Myocyte (in vitro differentiated cells): ENCODE measurements at regions not wholly inside any gene's neighbourhood (a gene's known extent, or its start where the extent isn't known, plus 50 kb on each side); places are given as distances from the start of the nearest gene placed in this dataset.
"Not testable (repeated sequence)": the region's sequence is repeated elsewhere in the genome, so short reads cannot be mapped to it uniquely, and the experiment has no call there.

Experiments used
- DNase-seq: peaks from one replicate; pipeline ENCODE4 v3.0.0-alpha.2; 2012; ENCODE audit warnings: low read depth

- DNase-seq: no peak
Observed at GRCh38 chr11:26839911-26840698, 118.2 kb upstream of the SLC5A12 start.

GRCh38 chr11:26841818-26842473, 120.1 kb upstream of the SLC5A12 start:
- peak; percentile 44 for DNase-seq

- DNase-seq: no peak
Observed at GRCh38 chr11:26842478-26843282, 120.8 kb upstream of the SLC5A12 start.

- no peak for DNase-seq
Observed at GRCh38 chr11:26843539-26843938, 121.7 kb upstream of the SLC5A12 start.

GRCh38 chr11:26844963-26845362, 123.1 kb upstream of the SLC5A12 start:
- DNase-seq: peak; percentile 12

GRCh38 chr11:26846227-26846626, 124.4 kb upstream of the SLC5A12 start:
- DNase-seq: no peak

DNA sequence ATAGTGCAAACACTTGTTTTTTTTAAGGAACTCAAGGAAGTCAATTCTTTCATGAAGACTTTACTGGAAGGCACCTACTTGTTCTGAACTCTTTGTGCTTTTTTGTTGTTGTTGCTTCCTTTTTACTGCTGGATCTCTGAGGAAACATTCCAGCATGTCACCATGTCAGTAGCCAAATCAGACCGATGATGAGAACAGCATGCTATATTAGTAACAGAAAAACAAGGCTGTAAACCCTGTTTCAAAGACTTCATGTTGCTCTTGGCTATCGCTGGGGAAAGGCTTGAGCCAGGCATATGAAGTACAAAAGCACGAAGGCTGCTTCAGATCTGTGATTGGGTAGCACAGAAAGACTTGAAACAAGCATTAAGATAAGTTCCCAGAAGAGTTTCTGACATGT, 125.6 kb upstream of the SLC5A12 start:
- no peak for DNase-seq

GRCh38 chr11:26847977-26848376, 126.1 kb upstream of the SLC5A12 start:
- no peak for DNase-seq

DNA sequence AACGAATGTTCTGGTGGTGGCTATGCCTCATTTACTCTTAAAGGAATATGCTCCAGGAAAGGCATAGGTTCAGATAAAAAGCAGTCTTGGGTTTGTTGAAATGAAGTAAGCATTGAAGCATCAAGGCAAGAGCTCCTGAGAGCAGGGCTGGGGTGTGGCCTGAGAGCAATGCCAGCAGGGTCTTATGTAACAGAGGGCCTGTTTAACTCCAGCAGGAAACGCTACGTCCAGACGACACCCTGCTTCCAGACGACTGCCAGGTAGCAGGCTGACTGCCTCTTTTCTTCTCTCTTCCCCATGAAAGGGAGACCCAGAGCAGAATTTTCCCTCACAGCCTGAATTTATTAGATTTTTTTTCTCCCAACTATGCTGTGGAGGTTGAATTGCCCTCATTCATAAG, 127.2 kb upstream of the SLC5A12 start:
- no peak for DNase-seq

- no peak for DNase-seq
Observed at GRCh38 chr11:26851291-26851690, 129.4 kb upstream of the SLC5A12 start.

DNA sequence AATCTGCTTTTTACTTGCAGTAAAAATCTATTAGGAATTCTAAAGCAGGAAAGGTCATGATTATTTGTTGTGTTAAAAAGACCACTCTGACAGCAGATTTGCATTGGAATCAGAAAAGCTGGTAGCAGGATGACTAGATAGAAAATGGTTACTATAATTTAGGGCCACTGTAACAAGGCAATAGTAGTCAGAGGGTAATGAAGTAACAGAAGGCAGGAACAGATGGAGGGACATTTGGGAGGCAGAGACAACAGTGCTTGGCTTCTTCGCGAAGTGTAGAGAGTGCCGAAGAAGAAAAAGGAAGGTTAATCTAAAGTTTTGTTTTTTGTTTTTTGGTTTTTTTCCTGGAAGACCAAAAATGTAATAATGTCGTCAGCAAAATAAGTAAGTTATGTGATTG, 129.8 kb upstream of the SLC5A12 start:
- no peak for DNase-seq

GRCh38 chr11:26858098-26858497, 135.8 kb upstream of the FIBIN start:
- no peak for DNase-seq

DNA sequence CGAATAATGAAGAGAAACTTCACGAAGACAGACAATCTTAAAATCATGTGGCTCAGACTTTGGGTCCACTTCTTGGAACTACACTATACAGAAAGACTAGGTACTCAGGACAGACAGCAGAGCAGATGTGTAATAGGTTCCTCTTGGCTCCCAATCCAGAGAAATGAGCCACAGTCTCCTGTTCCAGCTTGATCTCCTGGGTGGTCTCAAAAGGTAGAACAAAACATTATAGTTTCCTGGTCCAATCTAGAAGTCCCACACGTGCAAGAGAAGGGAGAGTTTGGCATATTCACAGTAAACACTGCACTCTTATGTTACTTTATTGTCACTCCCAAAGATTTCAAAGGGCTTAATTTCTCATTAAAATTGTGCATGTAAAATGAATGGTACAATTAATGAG, 134.5 kb upstream of the FIBIN start:
- no peak for DNase-seq

- DNase-seq: no peak
Observed at GRCh38 chr11:26860091-26860780, 133.7 kb upstream of the FIBIN start.

GRCh38 chr11:26860895-26861294, 133.0 kb upstream of the FIBIN start:
- DNase-seq: no peak

GRCh38 chr11:26862801-26863200, 131.1 kb upstream of the FIBIN start:
- DNase-seq: no peak

- no peak for DNase-seq
Observed at GRCh38 chr11:26865703-26866102, 128.2 kb upstream of the FIBIN start.

GRCh38 chr11:26867286-26867685, 126.6 kb upstream of the FIBIN start:
- DNase-seq: no peak

GRCh38 chr11:26878959-26879581, 114.8 kb upstream of the FIBIN start:
- DNase-seq: no peak

GRCh38 chr11:26882363-26882880, 111.5 kb upstream of the FIBIN start:
- not testable (repeated sequence) for DNase-seq

GRCh38 chr11:26891501-26891900, 102.4 kb upstream of the FIBIN start:
- no peak for DNase-seq
